Activated B cell treated with CpG ODN at 0.5 μM for 24 hours (primary cell): ENCODE measurements at regions not wholly inside any gene's neighbourhood (a gene's known extent, or its start where the extent isn't known, plus 50 kb on each side); places are given as distances from the start of the nearest gene placed in this dataset.

Source experiments
- ATAC-seq: fragments of 200-7000 bp; cut with Tn5 transposase; one replicate; pipeline ENCODE4 v1.10.0; 2021; ENCODE audit warnings: low read depth, mild to moderate bottlenecking, moderate library complexity
- CTCF ChIA-PET: fragments of 350-600 bp; sonication (Branson Sonifier 250); formaldehyde crosslinking; loops from one replicate; lab custom pipeline; 2021; ENCODE audit warnings: antibody characterized with exemption; lab: Charles Lee
- POLR2A ChIA-PET: fragments of 350-600 bp; sonication (Branson Sonifier 250); formaldehyde crosslinking; loops from one replicate; lab custom pipeline; 2021; ENCODE audit warnings: antibody characterized with exemption; lab: Charles Lee
- DNase-seq: peaks from one replicate; pipeline ENCODE4 v3.0.0; 2022
- H3K27ac Mint-ChIP-seq: one replicate; pipeline ENCODE4 v1.8.0; 2020; ENCODE audit warnings: mixed read lengths
- H3K27me3 Mint-ChIP-seq: one replicate; pipeline ENCODE4 v1.8.0; 2021; ENCODE audit warnings: mixed read lengths
- H3K36me3 Mint-ChIP-seq: one replicate; pipeline ENCODE4 v1.8.0; 2021; ENCODE audit warnings: low read depth, mixed read lengths
- H3K4me1 Mint-ChIP-seq: one replicate; pipeline ENCODE4 v1.8.0; 2021; ENCODE audit warnings: mixed read lengths
- H3K4me3 Mint-ChIP-seq: one replicate; pipeline ENCODE4 v1.8.0; 2020; ENCODE audit warnings: mild to moderate bottlenecking, mixed read lengths
- H3K9me3 Mint-ChIP-seq: one replicate; pipeline ENCODE4 v1.8.0; 2020; ENCODE audit warnings: mixed read lengths
- CTCF ChIP-seq: fragments of 200-600 bp; IDR thresholded peaks from one replicate; pipeline ENCODE4 v1.8.0; 2022; ENCODE audit warnings: antibody characterized with exemption, mild to moderate bottlenecking
- intact Hi-C: fragments of 100-400 bp; cut with micrococcal nuclease; formaldehyde crosslinking; loops from one replicate; pipeline ENCODE4 v1.15.1; 2024

- no peak for ATAC-seq
Observed at GRCh38 chr10:52619052-52619451, 153.5 kb downstream of the MBL2 start.

GRCh38 chr10:52621635-52622079, 150.9 kb downstream of the MBL2 start:
- ATAC-seq (no peak), DNase-seq (no peak)
- POLR2A ChIA-PET: no interaction called here
- H3K27ac Mint-ChIP-seq: no peak overlapping the region
- intact Hi-C loops: no loop called here
- no peaks in the 10 kb centered on the region for H3K36me3 Mint-ChIP-seq
- CTCF ChIA-PET: no interaction called here
- TF ChIP-seq CTCF: no peak
- no peaks in the 10 kb centered on the region for H3K9me3 Mint-ChIP-seq
- no peaks in the 10 kb centered on the region for H3K4me1 Mint-ChIP-seq
- H3K4me3 Mint-ChIP-seq: no peak overlapping the region
- H3K27me3 Mint-ChIP-seq: no peaks in the 10 kb centered on the region

More at GRCh38 chr10:52619052-52619451, 153.5 kb downstream of the MBL2 start:
- H3K9me3 Mint-ChIP-seq: no peaks in the 10 kb centered on the region
- no peaks in the 10 kb centered on the region for H3K27me3 Mint-ChIP-seq
- H3K4me1 Mint-ChIP-seq: no peaks in the 10 kb centered on the region
- no peak overlapping the region for H3K27ac Mint-ChIP-seq
- ChIA-PET POLR2A (no interaction called here), CTCF (no interaction called here)
- intact Hi-C loops: no loop called here
- no peak overlapping the region for H3K4me3 Mint-ChIP-seq
- H3K36me3 Mint-ChIP-seq: no peaks in the 10 kb centered on the region
- TF ChIP-seq CTCF: no peak
- DNase-seq: no peak

GRCh38 chr10:52623761-52624160, 148.8 kb downstream of the MBL2 start:
- no peak overlapping the region for H3K27ac Mint-ChIP-seq
- H3K9me3 Mint-ChIP-seq: no peaks in the 10 kb centered on the region
- H3K27me3 Mint-ChIP-seq: no peaks in the 10 kb centered on the region
- no peak overlapping the region for H3K4me3 Mint-ChIP-seq
- intact Hi-C loops: no loop called here
- CTCF ChIA-PET: interaction anchor here (1.1 kb wide), 1 partner anchor 118 kb away, joined by 3 read pairs; no protein-coding TSS in a partner anchor
- TF ChIP-seq CTCF: no peak
- DNase-seq (no peak), ATAC-seq (no peak)
- no peaks in the 10 kb centered on the region for H3K4me1 Mint-ChIP-seq
- H3K36me3 Mint-ChIP-seq: no peaks in the 10 kb centered on the region
- POLR2A ChIA-PET: no interaction called here

- ChIA-PET POLR2A (no interaction called here), CTCF (interaction anchor here (0.9 kb wide), 1 partner anchor 18 kb away, joined by 3 read pairs; no protein-coding TSS in a partner anchor)
- DNase-seq (no peak), ATAC-seq (no peak)
- Mint-ChIP-seq H3K36me3 (no peaks in the 10 kb centered on the region), H3K4me1 (no peaks in the 10 kb centered on the region), H3K4me3 (no peak overlapping the region), H3K27me3 (no peaks in the 10 kb centered on the region), H3K9me3 (no peaks in the 10 kb centered on the region), H3K27ac (no peak overlapping the region)
- no peak for TF ChIP-seq CTCF
- intact Hi-C loops: no loop called here
Observed at GRCh38 chr10:52627279-52627678, 145.3 kb downstream of the MBL2 start.

GRCh38 chr10:52631146-52631545, 141.4 kb downstream of the MBL2 start:
- CTCF ChIA-PET: no interaction called here
- intact Hi-C loops: no loop called here
- Mint-ChIP-seq H3K4me1 (no peaks in the 10 kb centered on the region), H3K36me3 (no peaks in the 10 kb centered on the region), H3K4me3 (no peak overlapping the region), H3K9me3 (no peaks in the 10 kb centered on the region), H3K27ac (no peak overlapping the region), H3K27me3 (no peaks in the 10 kb centered on the region)
- DNase-seq (no peak), ATAC-seq (no peak)
- no peak for TF ChIP-seq CTCF
- POLR2A ChIA-PET: no interaction called here
